Ecto neural progenitor cell (in vitro differentiated cells): ENCODE measurements at regions not wholly inside any gene's neighbourhood (a gene's known extent, or its start where the extent isn't known, plus 50 kb on each side); places are given as distances from the start of the nearest gene placed in this dataset.
"Not testable (repeated sequence)": the region's sequence is repeated elsewhere in the genome, so short reads cannot be mapped to it uniquely, and the experiment has no call there.

Source experiments
- DNase-seq: peaks from one replicate; pipeline ENCODE4 v3.0.0-alpha.2; 2018; ENCODE audit warnings: low spot score

DNA sequence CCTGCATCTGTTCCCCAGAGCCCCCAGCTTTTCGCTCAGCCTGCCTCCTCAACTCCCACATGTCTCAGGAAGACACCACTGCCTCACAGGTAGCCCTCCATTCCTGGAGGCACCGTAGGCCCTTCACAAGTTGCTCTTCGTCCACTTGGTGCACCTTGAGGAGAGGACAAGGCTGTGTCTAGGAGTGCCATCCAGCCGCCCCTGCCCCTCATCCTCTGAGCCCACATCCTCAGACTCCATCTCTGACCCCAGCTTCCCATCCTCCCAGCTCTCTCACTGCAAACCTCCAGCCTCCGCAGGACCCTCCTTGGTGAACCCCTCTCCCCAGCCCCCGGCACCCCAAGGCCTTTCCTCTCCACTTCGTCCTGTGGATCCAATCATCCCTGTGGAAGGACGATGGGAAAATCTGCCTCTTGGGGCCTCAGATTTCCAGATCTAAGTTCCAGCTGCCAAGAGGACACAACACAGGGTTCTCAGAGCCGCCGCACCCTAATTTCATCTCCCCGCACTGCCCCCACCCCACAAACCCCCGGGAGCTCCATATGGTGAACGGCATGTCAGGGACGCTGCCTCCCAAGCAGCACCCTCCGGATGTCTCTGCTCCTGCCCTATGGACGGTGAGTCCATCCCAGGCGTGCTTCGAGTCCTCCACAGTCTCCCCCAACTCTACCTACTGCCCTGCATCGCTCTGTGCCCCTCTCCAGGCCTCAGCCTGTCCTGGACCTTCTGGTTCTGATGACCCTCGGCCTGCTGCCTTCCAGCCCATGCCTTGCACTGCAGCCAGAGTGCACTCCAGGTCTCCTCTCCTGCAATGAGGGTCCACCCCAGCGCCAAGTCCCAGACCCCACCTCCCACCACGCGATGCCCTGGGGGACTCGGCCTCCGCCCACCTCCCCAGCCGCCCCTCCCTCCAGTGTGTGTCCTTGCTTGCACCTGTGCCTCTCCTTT, 314.1 kb upstream of the DIO3 start:
- DNase-seq = no peak

DNA sequence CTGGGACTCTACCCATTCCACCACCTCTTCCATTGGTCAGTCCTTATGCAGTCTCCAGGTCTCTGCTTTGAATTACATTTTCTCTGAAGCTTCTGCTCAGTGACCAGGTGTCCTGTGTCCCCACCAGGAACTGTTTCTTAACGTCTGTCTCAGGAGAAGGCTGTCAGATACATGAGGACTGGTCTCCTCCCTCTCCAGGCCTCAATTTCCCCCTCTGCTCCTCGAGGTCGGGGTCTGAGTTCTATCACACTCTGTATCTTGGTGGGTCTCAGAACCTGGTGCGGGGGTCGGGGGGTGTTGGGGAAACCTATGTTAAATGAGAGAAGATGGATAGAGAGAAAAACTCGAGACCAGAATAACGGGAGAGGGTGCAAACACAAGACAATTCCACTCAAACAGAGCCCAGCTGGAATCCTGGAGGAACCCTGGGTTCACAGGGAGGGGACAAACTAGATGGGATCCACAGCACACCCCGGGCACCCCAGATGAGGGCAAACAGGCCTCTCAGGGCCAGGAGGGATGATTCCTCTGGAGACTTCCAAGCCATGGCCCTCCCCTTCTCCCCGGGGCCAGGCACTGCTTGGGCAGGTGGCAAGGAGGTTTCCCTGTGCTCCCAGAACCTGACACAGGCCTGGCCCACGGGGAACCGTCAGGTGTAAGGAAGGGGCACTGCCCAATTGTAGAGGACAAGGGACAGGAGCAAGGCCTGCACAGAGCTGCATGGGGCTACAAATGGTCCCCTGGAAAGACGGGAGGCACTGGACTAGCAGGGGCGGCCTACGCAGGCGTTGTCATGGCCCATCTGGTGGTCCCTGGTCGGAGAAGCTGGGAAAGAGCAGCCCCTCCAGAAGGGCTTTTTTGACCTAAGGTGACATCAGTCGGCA, 313.2 kb upstream of the DIO3 start:
- DNase-seq = no peak

DNA sequence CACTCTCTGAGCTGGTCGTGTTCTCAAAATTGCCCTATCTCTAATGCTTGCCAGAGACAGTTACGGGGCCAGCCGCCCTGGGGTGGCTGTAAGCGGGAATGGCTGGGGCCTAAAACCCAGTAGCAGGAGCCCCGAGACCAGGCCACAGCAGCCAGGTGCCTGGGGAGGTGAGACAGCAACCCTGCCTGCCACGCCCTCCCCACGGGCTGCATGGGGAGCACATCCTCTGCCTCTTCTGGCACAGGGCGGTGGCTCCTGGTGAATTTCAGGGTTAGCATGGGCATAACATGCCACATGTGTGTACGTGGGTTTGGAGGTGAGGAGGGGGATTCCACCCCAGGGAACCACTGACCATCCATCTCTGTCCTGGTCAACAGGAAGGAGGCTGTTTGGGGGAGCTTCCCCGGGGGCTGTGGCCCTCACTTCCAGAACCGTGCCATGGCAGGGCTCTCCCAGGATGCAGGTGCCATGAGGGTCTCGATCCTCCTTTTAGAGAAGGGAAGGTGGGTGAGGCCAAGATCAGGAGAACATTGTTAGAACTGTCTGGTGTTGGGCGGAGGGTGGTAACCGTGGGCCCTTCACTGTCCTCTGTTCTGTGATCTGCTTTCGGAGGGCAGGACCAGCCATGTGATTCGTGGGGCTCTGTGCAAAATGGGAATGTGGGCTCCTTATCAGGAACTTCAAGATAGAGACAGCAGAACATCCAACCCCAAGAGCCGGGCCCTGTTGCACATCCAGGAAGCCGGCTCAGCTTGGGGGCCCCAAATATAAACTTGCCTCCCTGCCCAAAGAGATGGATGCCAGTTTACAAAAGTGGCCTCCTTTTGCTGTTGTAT, 312.2 kb upstream of the DIO3 start:
- no peak for DNase-seq

DNA sequence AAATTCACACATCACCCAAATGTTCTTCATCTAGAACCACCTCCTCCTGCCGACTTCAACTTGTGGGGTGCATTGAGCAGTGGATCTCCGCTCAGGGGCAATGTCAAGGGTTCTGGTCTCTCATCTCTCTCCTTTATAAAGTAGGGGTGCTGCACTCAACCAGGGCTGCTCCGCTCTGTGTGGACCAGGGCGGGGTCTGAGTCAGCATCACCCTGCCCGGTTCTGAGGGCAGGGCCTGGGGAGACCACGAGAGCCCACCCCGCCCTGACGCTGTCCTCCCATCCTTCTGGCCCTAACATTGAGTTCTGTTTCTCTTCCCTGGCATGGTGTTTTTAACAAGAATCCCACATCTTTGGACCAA, 311.6 kb upstream of the DIO3 start:
- no peak for DNase-seq

DNA sequence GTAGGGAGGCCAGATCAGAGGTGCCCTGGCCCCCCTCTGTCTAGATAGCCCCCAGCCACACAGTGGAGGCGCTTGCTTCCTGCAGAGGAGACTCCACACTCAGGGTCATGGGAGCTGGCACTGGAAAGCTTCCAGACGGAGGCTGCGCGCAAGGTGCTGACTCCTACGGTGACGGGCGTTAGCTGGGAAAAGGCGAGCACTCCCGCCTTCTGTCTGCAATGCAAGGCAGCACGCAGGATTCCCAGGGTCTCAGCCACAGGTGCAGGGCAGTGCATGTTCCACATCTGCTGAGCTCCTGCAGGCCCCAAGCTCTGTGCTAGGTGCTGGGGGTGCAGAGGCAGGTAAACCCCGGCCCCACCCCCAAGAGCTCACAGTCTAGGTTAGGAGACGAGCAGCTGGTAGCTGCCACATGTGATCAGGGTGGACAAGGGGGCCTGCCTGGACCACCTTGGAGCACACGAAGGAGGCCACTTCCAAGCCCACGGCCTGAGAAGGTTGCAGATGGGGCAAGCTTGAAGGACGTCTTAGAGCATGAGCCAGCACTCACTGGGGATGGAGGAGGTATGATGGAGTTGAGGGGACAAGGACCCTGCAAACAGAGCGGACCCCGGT, 310.9 kb upstream of the DIO3 start:
- DNase-seq = no peak

DNA sequence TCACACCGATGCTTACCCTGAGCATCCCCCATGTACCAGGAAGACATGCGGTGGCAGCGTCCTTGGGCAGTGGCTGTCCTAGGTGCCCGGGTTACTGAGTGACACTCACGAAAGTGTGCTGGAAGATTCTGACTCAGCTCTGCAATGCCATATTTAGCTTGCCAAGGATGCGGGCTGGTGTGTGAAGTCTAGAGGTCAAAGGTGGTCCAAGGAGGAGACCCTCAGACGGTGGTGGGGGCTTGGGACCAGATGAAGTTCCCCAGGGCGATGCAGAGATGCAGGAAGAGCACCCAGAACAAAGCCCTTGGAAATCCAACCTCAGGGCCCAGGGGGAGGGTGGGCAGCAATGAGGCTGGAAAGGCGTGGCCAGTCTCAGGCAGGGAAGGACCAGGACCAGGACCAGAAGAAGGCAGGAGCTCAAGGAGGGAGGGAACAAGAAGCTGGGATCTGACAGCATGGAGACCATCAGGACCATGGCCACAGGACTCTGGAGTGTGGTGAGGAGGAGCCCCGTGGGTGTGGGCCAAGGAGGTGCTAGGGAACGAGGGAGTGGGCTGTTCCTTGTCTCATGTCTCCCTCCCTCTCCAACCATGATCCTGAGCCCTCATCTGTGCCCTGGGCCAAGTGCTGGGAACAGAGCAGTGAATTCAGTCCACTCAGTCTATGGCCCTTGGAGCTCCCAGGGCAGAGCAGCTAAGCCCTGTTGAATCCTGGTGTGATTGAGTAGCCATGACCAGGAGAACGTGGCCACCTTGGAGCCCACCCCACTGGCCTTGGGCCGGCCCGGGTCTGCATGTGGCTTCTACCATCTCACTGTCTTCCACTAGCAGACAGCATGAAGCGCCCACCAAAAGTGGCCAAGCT, 310.1 kb upstream of the DIO3 start:
- DNase-seq = no peak

DNA sequence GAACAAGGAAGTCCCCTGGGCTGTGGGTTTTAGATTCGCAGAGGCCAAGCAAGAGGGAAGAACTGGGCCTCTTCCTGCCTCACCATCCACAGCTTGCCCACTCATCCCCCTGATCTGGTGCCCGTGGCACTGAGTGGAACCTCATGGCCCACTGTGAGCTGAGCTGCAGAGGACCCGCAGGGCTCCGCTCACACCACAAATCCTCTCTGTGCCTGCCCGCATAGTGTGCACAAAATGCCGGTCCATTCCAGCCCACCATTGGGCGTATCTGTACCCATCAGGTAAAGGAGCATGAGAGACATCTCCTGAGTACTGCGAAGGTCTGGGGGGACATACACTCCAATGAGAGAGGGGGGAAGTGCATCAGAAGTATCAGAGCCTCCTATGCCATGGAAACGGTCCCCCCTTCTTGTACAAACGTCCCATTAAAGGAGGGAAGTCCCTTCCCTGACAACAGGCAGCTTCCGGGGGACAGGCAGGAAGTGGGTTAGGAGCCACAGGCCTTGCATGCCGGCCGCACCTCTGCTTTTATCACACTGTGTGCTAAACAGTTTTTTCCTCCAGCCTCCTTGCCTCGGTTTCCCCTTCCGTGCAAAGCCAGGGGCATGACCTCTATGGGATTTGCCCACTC, 309.4 kb upstream of the DIO3 start:
- DNase-seq = no peak

DNA sequence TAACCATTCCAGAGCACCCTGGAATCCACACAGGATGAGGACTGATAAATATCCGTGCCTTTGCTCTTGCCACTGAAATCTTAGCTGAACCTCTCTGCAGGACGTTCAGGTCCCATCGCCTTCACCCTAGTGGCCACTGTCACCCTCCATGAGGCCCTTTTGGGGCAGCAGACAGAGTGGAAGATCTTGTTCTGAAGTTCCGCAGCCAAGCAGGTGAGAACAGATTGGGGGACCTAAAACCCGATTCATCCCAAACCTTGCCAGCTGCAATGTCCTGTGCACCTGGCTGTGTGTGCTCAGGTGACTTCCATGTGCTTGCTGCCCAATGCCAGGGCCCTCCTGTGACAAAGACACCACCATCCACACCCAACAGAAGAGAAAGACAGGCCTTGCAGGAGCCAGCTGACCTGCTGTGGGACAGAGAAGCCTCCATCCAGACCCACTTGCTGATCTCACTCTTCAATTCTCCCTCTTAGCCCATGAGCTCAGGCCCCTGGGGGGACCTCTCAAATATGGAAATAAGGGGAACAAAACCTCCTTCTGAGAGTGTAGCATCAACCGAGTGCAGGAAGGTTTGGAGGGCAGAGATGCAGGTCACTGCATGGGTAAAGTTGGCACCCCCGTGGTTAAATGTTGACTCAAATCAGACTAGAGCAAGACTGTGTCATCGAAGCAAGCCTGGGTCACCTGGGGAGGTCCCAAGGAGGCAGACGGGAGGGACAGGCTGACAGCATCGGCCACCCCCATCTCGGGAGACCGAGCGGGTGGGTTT, 308.7 kb upstream of the DIO3 start:
- DNase-seq = no peak

DNA sequence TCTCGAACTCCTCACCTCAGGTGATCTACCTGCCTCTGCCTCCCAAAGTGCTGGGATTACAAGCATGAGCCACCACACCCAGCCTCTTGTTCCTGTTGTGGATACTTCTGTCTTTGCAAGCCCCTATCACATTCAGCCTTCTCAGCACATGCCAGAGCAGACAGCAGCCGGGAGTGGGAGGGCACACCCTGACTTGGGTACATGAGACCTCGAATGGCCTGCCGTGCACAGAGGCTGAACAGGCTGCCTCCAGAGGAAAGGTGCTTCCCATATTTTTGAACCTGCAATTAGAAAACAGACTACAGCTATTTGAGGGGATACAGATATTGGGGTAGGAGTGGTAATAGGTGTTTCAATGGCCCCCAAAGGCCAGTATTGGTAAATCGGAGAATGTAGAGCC, 307.3 kb upstream of the DIO3 start:
- no peak for DNase-seq

DNA sequence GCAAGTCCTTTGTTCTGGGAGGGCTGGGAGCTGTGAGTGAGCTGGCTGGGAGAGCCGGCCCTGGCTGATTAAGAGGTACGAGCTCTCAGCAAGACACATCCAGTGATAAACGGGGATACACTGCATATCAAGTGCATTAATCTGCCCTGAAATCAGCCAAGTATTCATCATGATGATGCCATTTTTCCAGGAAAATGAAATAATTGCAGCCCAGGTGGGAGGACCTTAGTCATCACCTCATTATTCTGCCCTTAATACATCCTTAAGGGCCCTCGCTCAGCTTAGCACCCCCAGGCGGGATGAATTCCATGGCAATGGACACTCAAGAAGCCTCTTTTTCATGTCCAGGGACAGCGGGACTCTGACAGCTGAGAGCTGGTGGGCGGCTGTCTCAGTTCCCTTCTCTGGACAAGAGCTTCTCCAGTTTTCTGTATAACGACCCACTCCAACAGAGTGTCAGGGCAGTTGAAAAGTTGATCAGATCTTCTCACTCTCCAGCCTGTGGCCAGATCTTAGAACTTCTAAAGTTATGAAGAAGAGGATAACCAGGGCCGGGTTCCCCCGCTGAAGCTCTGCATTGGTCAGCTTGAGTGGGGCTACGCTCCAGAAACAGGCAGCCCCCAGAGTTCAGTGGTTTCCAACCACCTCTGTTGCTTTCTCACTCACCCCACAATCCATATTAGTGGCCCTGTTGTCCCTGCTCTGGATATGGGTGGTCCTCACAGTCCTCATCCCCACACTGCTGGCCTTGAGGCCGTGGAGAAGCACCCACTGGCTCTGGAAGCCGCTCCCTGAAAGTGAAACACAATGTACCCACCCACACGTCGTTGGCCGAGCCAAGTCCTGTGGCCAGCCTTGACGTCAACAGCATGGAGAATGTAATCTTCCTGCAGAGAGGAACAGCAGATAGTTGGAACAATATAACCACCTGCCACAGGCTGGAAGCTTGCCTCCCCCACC, 306.2 kb upstream of the DIO3 start:
- DNase-seq = no peak

DNA sequence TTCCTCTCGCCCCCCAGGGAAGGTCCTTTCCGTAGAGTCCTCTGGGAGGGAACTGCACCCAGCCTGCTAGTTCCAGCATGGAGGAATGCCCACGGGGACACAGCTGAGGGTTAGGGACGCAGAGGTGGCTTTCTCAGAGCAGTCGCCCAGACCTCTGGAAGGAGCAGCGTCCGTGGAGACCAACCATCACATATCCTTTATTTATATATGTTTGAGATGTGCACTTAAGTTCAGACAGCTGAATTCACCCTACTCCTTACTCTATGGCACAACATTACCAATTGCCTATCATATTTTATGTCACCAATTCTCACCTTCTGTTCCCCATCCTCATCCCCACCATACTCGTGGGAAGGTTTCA, 305.6 kb upstream of the DIO3 start:
- no peak for DNase-seq

DNA sequence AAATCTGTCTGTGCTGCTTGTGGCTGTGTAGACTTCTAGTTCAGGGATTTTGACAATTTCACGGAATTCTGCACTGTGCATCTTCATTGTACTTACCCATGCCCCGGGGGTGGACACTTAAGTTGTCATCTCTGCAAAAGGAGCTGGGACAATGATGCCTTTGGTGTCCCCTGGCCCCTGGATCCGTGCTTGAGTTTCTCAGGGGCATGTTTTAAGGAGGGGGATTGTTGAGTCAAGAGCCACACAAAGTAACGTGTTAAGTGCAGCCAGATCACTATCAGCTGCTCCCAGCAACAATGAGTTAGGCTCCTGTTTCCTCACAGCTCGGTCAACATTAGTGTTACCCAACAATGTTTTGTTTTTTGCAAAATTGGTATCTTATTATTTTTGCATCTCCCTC, 305.0 kb upstream of the DIO3 start:
- DNase-seq = no peak

DNA sequence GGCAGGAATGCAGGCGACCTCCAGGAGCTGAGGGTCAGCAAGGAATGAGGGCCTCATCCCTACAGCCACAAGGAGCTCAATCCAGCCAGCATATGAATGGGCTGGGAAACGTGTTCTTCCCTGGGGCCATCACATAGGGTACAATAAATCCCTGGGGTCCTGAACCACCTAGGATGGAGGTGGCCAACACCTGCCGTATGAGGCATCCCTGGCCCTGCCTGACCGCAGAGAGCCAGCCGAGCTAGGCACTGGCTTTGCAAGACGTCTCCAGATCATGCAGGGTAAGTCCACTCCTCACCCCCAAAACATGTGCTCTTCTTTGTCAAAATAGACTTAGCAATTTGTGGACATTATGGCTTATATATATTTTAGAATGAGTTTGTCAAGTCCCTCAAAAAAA, 303.7 kb upstream of the DIO3 start:
- DNase-seq = no peak

DNA sequence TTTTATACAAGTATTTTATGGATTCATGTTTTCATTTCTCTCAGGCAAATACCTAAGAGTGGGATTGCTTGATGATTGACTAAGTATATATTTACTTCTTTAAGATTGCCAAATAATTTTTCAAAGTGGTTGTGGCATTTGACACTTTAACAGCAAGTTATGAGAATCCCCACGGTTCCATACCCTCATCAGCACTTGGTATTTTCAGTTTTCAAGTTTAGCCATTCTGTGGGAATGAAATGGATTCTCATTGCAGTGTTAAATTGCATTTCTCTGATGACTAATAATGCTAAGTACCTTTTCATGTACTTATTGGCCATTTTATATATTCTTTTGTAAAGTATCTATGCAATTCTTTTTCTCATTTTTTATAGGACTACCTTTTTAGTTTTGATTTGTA, 301.5 kb upstream of the DIO3 start:
- no peak for DNase-seq

DNA sequence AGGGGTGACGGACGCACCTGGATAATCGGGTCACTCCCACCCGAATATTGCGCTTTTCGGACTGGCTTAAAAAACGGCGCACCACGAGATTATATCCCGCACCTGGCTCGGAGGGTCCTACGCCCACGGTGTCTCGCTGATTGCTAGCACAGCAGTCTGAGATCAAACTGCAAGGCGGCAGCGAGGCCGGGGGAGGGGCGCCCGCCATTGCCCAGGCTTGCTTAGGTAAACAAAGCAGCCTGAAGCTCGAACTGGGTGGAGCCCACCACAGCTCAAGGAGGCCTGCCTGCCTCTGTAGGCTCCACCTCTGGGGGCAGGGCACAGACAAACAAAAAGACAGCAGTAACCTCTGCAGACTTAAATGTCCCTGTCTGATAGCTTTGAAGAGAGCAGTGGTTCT, 294.9 kb upstream of the DIO3 start:
- not testable (repeated sequence) for DNase-seq

DNA sequence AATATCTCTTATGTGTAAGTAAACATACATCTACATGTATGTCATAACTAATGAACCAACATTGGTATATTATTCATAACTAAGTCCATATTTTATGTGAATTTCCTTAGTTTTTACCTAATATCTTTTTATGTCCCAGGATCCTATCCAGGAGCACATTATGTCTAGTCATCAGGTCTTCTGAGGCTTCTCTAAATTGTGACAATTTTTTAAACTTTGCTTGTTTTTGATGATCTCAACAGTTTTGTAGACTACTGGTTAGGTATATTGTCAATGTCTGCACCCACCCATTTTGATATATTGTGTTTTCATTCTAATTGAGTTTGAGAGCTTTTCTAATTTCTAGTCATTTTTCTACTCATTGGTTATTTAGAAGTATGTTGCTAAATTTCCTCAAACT, 288.2 kb upstream of the DIO3 start:
- DNase-seq = no peak

DNA sequence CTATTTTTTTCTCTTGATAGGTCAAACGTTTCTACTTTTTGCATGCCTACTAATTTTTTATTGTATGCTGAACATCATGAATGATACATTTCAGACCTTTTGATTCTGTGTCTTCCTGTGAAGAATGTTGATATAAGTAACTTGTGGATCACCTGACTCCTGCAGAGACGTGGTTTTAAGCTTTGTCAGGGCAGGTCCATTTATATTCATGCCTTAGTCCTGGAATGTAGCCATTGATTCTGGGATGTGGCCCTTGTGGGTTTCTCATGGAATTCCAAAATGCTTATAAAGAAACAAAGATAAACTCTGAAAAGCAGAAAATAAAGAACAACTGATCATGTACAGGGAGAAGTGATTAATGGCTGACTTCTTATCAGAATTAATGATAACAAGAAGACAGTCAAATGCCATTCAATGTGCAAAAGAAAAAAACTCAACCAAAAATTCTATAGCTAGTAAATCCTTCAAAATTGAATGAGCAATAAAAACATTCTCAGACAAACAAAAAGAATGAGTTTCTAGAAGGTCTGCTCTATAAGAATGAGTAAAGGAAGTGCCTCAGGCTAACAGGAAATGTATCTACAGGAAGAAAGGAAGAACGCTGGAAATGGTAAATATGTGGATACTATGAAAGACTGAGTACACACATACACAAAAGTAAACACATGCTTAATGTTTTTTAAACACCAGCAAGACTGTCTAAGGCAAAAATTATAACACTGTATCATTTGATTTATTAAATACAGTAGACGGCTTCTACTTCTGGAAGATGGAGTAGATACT, 284.8 kb upstream of the DIO3 start:
- DNase-seq = no peak

DNA sequence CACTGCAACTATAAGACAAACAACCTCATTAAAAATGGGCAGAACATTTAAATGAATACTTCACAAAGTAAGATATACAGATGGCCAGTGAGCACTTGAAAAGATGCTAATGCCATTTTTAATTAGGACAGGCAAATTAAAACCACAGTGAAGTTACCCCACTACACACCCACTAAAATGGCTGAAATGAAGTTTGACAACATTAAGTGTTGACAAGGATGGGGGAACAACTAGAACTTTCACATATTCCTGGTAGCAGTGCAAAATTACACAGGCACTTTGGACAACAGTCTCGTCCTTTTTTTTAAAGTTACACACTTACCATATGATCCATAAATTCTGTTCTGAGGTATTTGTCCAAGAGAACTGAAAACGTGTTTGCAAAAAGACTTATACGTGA, 278.9 kb upstream of the DIO3 start:
- no peak for DNase-seq
